Osteoblast (primary cell): ENCODE measurements at regions not wholly inside any gene's neighbourhood (a gene's known extent, or its start where the extent isn't known, plus 50 kb on each side); places are given as distances from the start of the nearest gene placed in this dataset.

ENCODE experiments used
- DNase-seq: peaks from one replicate; pipeline ENCODE4 v3.0.0; 2011; ENCODE audit warnings: low spot score, mixed read lengths; ENCODE audit not compliant: insufficient read length; ENCODE audit errors: missing footprints
- H2AFZ ChIP-seq: 2 replicates; pipeline ENCODE4 v1.6.0; 2011; ENCODE audit warnings: mild to moderate bottlenecking, low read length
- H3K27ac ChIP-seq: 2 replicates; pipeline ENCODE4 v1.5.1; 2011; ENCODE audit warnings: mild to moderate bottlenecking, low read depth, low read length, moderate library complexity
- H3K27me3 ChIP-seq: 2 replicates; pipeline ENCODE4 v1.6.0; 2012; ENCODE audit warnings: mild to moderate bottlenecking, control low read depth, inconsistent platforms, low read length, moderate library complexity; ENCODE audit not compliant: insufficient read depth
- H3K36me3 ChIP-seq: 2 replicates; pipeline ENCODE4 v1.5.1; 2011; ENCODE audit warnings: mild to moderate bottlenecking, low read length, control low read depth, moderate library complexity; ENCODE audit not compliant: insufficient read depth
- H3K4me1 ChIP-seq: 2 replicates; pipeline ENCODE4 v1.5.1; 2011; ENCODE audit warnings: mild to moderate bottlenecking, low read length, control low read depth, moderate library complexity; ENCODE audit not compliant: insufficient read depth
- H3K4me2 ChIP-seq: 2 replicates; pipeline ENCODE4 v1.6.0; 2011; ENCODE audit warnings: mild to moderate bottlenecking, low read length; ENCODE audit not compliant: insufficient read depth
- H3K4me3 ChIP-seq: fragments of 200-600 bp; sonication (generic); 3 replicates; pipeline ENCODE4 v1.5.1; 2012; ENCODE audit warnings: mild to moderate bottlenecking, low read length, inconsistent platforms; ENCODE audit not compliant: insufficient read depth
- H3K79me2 ChIP-seq: 2 replicates; pipeline ENCODE4 v1.6.0; 2012; ENCODE audit warnings: mild to moderate bottlenecking, low read length, control low read depth, inconsistent platforms; ENCODE audit not compliant: insufficient read depth
- H3K9me3 ChIP-seq: 2 replicates; pipeline ENCODE4 v1.5.1; 2011; ENCODE audit warnings: low read depth, low read length, control low read depth
- H4K20me1 ChIP-seq: 2 replicates; pipeline ENCODE4 v1.6.0; 2012; ENCODE audit warnings: mild to moderate bottlenecking, low read length, control low read depth; ENCODE audit not compliant: insufficient read depth
- TF ChIP-seq, protein P1 (sequence below): IDR thresholded peaks from 2 replicates; pipeline ENCODE4 v1.5.1; 2011; ENCODE audit warnings: mild to moderate bottlenecking, low read depth, low read length, moderate library complexity; ENCODE audit errors: extremely low read depth

DNA sequence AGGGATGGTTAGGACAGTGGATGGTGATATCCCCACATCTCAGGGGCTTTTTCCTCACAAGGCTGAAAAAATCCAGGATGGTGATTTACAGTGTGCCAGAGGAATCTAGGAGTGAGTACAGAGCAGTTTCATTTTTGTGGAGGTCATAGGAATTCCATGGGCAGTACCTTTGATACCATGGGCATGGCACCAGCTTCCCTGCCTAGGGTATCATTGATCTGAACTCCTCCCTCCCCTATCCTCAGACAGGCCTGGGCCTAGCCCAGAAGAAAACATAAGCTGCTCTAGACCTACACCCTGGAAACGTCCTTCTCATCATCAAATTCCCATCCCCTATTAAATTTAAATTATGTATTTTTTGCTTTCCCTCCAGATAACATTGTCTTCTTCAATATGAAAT lies 136.3 kb upstream of the KLHL29 start:
- Histone ChIP-seq H3K9me3 (no peaks in the 10 kb centered on the region), H3K79me2 (no peaks in the 10 kb centered on the region), H3K27me3 (no peaks in the 10 kb centered on the region), H3K4me3 (no peak overlapping the region), H3K4me1 (no peaks in the 10 kb centered on the region), H3K27ac (no peak overlapping the region), H2AFZ (no peak overlapping the region), H3K4me2 (no peak overlapping the region), H4K20me1 (no peaks in the 10 kb centered on the region), H3K36me3 (no peaks in the 10 kb centered on the region)
- no peak for DNase-seq
- TF ChIP-seq, protein P1, sequence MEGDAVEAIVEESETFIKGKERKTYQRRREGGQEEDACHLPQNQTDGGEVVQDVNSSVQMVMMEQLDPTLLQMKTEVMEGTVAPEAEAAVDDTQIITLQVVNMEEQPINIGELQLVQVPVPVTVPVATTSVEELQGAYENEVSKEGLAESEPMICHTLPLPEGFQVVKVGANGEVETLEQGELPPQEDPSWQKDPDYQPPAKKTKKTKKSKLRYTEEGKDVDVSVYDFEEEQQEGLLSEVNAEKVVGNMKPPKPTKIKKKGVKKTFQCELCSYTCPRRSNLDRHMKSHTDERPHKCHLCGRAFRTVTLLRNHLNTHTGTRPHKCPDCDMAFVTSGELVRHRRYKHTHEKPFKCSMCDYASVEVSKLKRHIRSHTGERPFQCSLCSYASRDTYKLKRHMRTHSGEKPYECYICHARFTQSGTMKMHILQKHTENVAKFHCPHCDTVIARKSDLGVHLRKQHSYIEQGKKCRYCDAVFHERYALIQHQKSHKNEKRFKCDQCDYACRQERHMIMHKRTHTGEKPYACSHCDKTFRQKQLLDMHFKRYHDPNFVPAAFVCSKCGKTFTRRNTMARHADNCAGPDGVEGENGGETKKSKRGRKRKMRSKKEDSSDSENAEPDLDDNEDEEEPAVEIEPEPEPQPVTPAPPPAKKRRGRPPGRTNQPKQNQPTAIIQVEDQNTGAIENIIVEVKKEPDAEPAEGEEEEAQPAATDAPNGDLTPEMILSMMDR: no peak

DNA sequence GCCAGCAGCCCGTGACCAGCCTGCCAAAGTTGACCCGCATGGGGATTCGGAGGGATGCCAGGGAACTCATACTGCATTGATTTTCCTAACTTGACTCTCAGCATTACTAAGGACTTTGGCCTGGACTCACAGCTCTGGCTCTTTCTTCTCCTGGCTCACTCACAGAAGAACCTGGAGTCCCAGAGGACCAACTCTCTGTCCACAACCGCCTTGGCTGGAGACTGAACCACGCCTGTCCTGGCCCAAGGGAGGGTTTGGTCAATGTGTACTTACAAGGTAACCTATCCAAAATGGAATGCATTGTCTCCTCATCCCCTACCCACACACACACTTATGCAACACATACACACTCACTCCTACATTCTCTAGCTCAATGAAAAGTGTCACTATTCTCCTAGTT lies 135.6 kb upstream of the KLHL29 start:
- Histone ChIP-seq H2AFZ (no peak overlapping the region), H4K20me1 (no peaks in the 10 kb centered on the region), H3K79me2 (no peaks in the 10 kb centered on the region), H3K4me2 (no peak overlapping the region), H3K4me3 (no peak overlapping the region), H3K27me3 (no peaks in the 10 kb centered on the region), H3K36me3 (no peaks in the 10 kb centered on the region), H3K9me3 (no peaks in the 10 kb centered on the region), H3K27ac (no peak overlapping the region), H3K4me1 (no peaks in the 10 kb centered on the region)
- no peak for DNase-seq
- TF ChIP-seq, protein P1: no peak

DNA sequence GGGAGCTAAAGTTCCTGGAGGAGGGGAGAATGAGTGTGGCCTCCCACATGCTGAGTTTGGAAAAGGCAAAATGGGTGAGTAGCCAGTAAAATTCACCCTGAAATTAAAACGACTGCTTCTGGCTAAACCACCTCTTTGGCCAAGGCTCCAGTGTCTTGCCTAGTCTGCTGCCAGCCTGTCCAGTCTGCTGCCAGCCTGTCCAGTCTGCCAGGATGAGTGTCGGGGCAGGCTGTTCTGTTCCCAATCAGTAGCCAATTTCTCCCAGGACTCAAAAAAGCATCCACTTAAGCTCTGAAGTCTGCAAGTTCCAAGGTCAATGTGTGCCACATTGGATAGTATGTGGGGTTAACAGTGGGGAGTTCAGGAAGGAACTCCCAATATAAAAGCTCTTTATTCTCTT lies 134.6 kb upstream of the KLHL29 start:
- TF ChIP-seq, protein P1: no peak
- Histone ChIP-seq H3K27me3 (no peaks in the 10 kb centered on the region), H2AFZ (no peak overlapping the region), H3K9me3 (no peaks in the 10 kb centered on the region), H3K27ac (no peak overlapping the region), H3K36me3 (no peaks in the 10 kb centered on the region), H3K4me3 (no peak overlapping the region), H3K4me2 (no peak overlapping the region), H3K79me2 (no peaks in the 10 kb centered on the region), H3K4me1 (no peaks in the 10 kb centered on the region), H4K20me1 (no peaks in the 10 kb centered on the region)
- peak; percentile 32 for DNase-seq

DNA sequence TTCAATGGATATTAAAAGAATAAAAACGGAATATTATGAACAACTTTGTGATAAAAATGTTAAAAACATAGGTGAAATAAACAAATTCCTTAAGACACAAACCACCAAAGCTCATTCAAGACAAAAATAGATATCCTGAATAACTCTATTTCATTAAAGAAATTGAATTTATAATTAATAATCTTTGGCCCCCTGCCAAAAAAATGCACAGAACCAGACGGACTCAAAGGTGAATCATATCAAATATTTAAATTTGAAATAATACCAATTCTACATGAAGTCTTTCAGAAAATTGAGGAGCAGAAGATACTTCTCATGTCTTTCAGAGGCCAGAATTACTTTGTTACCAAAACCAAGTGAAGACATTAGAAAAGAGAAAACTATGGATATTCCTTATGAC lies 128.3 kb upstream of the KLHL29 start:
- H2AFZ ChIP-seq: no peak overlapping the region
- no peaks in the 10 kb centered on the region for H3K9me3 ChIP-seq
- DNase-seq: no peak
- H3K79me2 ChIP-seq: no peaks in the 10 kb centered on the region
- H3K36me3 ChIP-seq: no peaks in the 10 kb centered on the region
- no peak overlapping the region for H3K27ac ChIP-seq
- H3K27me3 ChIP-seq: no peaks in the 10 kb centered on the region
- no peaks in the 10 kb centered on the region for H3K4me1 ChIP-seq
- TF ChIP-seq, protein P1: no peak
- H3K4me2 ChIP-seq: no peak overlapping the region
- no peak overlapping the region for H3K4me3 ChIP-seq
- no peaks in the 10 kb centered on the region for H4K20me1 ChIP-seq
